ENCODE measurements at regions not wholly inside any gene's neighbourhood (a gene's known extent, or its start where the extent isn't known, plus 50 kb on each side); places are given as distances from the start of the nearest gene placed in this dataset.
"Not testable (repeated sequence)": the region's sequence is repeated elsewhere in the genome, so short reads cannot be mapped to it uniquely, and the experiment has no call there.

DNA sequence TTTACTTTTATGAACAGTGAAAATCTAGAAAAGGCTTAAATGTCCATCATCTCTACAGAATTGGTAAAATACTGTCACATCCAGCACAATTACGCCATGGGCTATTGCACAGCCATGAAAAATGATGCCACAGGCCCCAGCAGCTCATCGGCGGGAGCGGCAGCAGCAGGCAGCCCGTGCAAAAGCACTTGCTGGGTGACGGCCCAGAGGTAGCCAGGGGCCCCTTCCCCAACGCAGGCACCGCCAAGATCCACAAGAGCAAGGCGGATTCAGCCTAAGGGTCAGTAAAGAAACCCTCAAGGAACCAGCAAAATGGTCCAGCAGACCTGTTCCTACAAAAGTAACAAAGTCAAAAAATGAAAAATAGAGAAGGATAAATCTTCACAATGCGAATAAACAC is 272.7 kb downstream of the AGTPBP1 start:
- TF ChIP-seq, protein P1, sequence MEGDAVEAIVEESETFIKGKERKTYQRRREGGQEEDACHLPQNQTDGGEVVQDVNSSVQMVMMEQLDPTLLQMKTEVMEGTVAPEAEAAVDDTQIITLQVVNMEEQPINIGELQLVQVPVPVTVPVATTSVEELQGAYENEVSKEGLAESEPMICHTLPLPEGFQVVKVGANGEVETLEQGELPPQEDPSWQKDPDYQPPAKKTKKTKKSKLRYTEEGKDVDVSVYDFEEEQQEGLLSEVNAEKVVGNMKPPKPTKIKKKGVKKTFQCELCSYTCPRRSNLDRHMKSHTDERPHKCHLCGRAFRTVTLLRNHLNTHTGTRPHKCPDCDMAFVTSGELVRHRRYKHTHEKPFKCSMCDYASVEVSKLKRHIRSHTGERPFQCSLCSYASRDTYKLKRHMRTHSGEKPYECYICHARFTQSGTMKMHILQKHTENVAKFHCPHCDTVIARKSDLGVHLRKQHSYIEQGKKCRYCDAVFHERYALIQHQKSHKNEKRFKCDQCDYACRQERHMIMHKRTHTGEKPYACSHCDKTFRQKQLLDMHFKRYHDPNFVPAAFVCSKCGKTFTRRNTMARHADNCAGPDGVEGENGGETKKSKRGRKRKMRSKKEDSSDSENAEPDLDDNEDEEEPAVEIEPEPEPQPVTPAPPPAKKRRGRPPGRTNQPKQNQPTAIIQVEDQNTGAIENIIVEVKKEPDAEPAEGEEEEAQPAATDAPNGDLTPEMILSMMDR (IDR thresholded peaks at IDR 0.05; ENCODE audit: control insufficient read depth, extremely low read depth, insufficient read depth): no peak
- DNase-seq (ENCODE audit: low read depth): no peak

DNA sequence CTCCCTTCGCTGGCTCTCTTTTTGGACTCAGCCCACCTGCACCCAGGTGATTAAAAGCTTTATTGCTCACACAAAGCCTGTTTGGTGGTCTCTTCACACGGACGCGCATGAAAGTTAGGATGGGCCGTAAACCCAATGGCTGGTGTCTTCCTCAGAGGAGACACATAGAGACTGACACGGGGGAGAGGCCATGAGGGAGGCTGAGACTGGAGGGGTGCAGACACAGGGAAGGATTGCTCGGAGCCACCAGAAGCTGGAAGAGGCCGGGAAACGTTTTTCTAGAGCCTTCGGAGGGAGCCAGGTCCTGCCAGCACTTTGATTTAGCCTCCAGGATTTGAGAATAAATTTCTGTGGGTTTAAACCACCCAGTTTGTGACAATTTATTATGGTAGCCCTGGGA is 274.9 kb downstream of the AGTPBP1 start:
- no peak overlapping the region for H3K4me3 ChIP-seq (ENCODE audit: low read depth, low read length)
- DNase-seq (ENCODE audit: low read depth): no peak
- TF ChIP-seq, protein P1 (IDR thresholded peaks at IDR 0.05; ENCODE audit: control insufficient read depth, extremely low read depth, insufficient read depth): no peak

More for the DNA sequence above, 272.7 kb downstream of the AGTPBP1 start:
- H3K4me3 ChIP-seq (ENCODE audit: low read depth, low read length): no peak overlapping the region

GRCh38 chr9:85458114-85458864 is 283.5 kb downstream of the AGTPBP1 start:
- not testable (repeated sequence) for H3K4me3 ChIP-seq (ENCODE audit: low read depth, low read length); DNase-seq (ENCODE audit: low read depth)

DNA sequence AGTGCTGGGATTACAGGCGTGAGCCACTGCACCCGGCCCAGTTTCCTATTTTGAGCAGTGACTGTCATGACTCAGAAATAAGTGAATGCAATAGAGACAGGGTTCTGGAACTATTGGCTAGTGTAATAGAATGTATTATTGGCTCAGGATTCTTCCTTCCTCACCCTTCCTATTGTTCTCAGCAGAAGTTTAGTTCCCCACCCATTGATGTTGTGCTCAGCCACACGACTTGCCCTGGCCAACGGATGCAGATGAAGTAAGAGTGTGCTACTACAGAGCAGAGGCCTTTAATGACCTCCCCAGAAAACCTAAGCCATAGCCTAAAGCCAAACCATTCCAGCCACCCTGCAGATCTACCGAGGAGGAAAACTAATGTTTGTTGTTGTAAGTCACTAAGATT is 287.9 kb downstream of the AGTPBP1 start:
- no peak overlapping the region for H3K4me3 ChIP-seq (ENCODE audit: low read depth, low read length)
- TF ChIP-seq, protein P1 (IDR thresholded peaks at IDR 0.05; ENCODE audit: control insufficient read depth, extremely low read depth, insufficient read depth): no peak
- no peak for DNase-seq (ENCODE audit: low read depth)

DNA sequence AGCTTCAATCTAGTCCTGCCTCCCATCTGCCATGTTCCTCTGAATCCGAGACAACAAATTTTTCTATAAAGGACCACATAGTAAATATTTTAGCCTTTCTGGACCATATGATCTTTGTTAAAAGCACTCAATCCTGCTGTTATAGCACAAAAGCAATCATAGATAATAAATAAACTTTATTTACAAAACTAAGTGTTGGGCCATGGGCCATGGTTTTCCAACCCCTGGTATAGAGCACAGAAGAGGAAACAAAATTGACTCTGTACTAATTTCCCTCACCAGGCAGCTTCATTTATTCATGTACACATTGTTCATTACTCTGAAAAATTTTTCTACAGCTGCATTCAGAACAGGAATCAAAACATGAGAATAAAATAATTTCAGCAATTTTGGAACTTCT is 288.9 kb downstream of the AGTPBP1 start:
- no peak for DNase-seq (ENCODE audit: low read depth)
- H3K4me3 ChIP-seq (ENCODE audit: low read depth, low read length): no peak overlapping the region

DNA sequence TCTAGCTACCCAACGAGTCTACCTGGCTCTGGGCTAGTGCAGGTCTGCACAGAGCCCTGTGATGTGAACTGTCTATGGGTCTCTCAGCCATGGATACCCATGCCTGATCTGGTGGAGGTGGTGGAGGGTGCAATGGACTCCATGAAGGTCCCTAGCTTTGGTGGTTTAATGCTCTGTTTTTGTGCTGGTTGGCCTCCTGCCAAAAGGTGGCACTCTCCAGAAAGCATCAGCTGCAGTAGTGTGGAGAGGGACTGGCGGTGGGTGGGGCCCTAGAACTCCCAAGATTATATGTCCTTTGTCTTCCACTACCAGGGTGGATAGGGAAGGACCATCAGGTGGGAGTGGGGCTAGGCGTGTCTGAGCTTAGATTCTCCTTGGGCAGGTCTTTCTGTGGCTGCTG is 290.1 kb downstream of the AGTPBP1 start:
- no peak for DNase-seq (ENCODE audit: low read depth)
- no peak overlapping the region for H3K4me3 ChIP-seq (ENCODE audit: low read depth, low read length)
- TF ChIP-seq, protein P1 (IDR thresholded peaks at IDR 0.05; ENCODE audit: control insufficient read depth, extremely low read depth, insufficient read depth): no peak

More for the DNA sequence above, 288.9 kb downstream of the AGTPBP1 start:
- TF ChIP-seq, protein P1 (IDR thresholded peaks at IDR 0.05; ENCODE audit: control insufficient read depth, extremely low read depth, insufficient read depth): no peak

DNA sequence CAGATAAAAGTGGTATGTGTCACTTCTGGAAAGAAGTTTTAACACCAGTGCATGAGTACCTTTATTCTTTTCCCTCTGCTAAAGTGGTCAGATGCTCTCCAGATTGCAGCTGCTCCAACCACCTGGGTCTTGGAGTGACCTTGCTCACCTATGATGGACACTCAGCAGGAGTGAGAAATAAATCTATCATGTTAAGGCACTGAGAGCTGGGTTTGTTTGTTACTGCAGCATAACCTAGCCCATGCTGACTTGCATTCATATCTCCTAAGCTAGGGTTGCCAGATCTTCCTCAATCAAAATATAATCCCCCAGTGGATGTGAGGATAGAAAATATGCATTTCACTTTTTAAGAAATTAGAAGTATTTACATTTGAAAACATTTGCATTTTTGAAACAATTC is 295.9 kb downstream of the AGTPBP1 start:
- no peak for DNase-seq (ENCODE audit: low read depth)
- H3K4me3 ChIP-seq (ENCODE audit: low read depth, low read length): no peak overlapping the region
- TF ChIP-seq, protein P1 (IDR thresholded peaks at IDR 0.05; ENCODE audit: control insufficient read depth, extremely low read depth, insufficient read depth): no peak

All from LNCaP clone FGC (cell line).